Adrenal gland (tissue), 5 donors: ENCODE measurements at regions not wholly inside any gene's neighbourhood (a gene's known extent, or its start where the extent isn't known, plus 50 kb on each side); places are given as distances from the start of the nearest gene placed in this dataset.

Source experiments
- CTCF ChIP-seq, 6 experiments: fragments of 450-650 bp in 4 of 6; fragments of 200-600 bp in 2 of 6; sonication (generic) in 1 of 6; IDR thresholded peaks; 1 replicate in 5 of 6; 2 replicates in 1 of 6; pipeline versions ENCODE4 v1.5.1 to v1.8.0; 2016 to 2021; ENCODE audit warnings: antibody characterized with exemption in 6 of 6, mild to moderate bottlenecking in 2 of 6, moderate library complexity in 1 of 6
- POLR2A ChIP-seq, 2 donors: fragments of 450-650 bp; IDR thresholded peaks; one replicate each; pipeline ENCODE4 v1.6.1; 2017; ENCODE audit warnings: antibody characterized with exemption in 2 of 2, mild to moderate bottlenecking in 2 of 2, moderate library complexity in 1 of 2
- donor health status: DM: no; HTN: no; CAD: no.

- TF ChIP-seq POLR2A (IDR thresholded peaks at IDR 0.05) (no peak), CTCF (IDR thresholded peaks at IDR 0.05) (no peak)
These were observed 242.9 kb downstream of the PTEN start for GRCh38 chr10:88106366-88106765.
